ENCODE measurements at regions not wholly inside any gene's neighbourhood (a gene's known extent, or its start where the extent isn't known, plus 50 kb on each side); places are given as distances from the start of the nearest gene placed in this dataset.

- Histone ChIP-seq H3K27me3 (replicated peaks in 1 of 4; ENCODE audit: control insufficient read depth in 3 of 4, extremely low read depth in 1 of 4, insufficient read depth in 3 of 4, low read length in 3 of 4) (no peaks in the 10 kb centered on the region; a peak in 1 of 7 replicates), H3K79me2 (ENCODE audit: control insufficient read depth in 1 of 2, insufficient read depth in 2 of 2, low read length in 2 of 2) (no peaks in the 10 kb centered on the region), H3K4me2 (ENCODE audit: insufficient read depth in 1 of 2, low read depth in 2 of 2, low read length in 2 of 2) (no peak overlapping the region), H2AFZ (ENCODE audit: low read length) (peak overlapping the region; percentile 34; the same call in 1 of the 2 replicates), H3K23ac (ENCODE audit: insufficient read length) (no peak overlapping the region), H3K4ac (replicated peaks; ENCODE audit: insufficient read length, low read depth, low read length) (no peak overlapping the region), H4K20me1 (replicated peaks in 1 of 2; ENCODE audit: control insufficient read depth in 1 of 2, insufficient read depth in 2 of 2, low read length in 2 of 2) (no peaks in the 10 kb centered on the region), H2BK5ac (ENCODE audit: low read depth, low read length) (0 out of 2 replicates have a peak overlapping the region, but pooled peaks have one; percentile 22), H3K14ac (ENCODE audit: insufficient read length) (no peak overlapping the region), H4K5ac (ENCODE audit: insufficient read length, low read depth, low read length) (no peak overlapping the region), H2BK20ac (ENCODE audit: low read length) (no peak overlapping the region), H3K18ac (ENCODE audit: extremely low read depth, low read length) (no peak overlapping the region), H3K9me3 (ENCODE audit: insufficient read depth in 2 of 2, low read depth in 1 of 2, low read length in 1 of 2) (no peaks in the 10 kb centered on the region), H2AK5ac (ENCODE audit: low read depth, low read length) (peak overlapping the region; percentile 77; the same call in 1 of the 2 replicates), H3K36me3 (ENCODE audit: control insufficient read depth in 2 of 4, insufficient read depth in 4 of 4, low read length in 3 of 4) (no peaks in the 10 kb centered on the region), H3K9ac (replicated peaks in 1 of 4; ENCODE audit: extremely low read depth in 1 of 4, low read depth in 3 of 4, low read length in 3 of 4) (no peak overlapping the region), H3K27ac (ENCODE audit: low read depth, low read length) (no peak overlapping the region), H2BK12ac (ENCODE audit: low read depth, low read length) (no peak overlapping the region; the same call in 1 of the 2 replicates), H4K91ac (replicated peaks; ENCODE audit: insufficient read length, low read length) (no peak overlapping the region), H2BK15ac (ENCODE audit: low read length) (no peak overlapping the region), H3K56ac (replicated peaks; ENCODE audit: insufficient read length, low read depth, low read length) (no peak overlapping the region), H3K79me1 (ENCODE audit: low read depth, low read length) (no peaks in the 10 kb centered on the region), H3K4me3 (ENCODE audit: extremely low read depth in 1 of 4, insufficient read depth in 2 of 4, low read depth in 3 of 4, low read length in 4 of 4) (no peak overlapping the region), H4K8ac (ENCODE audit: extremely low read depth, insufficient read depth, low read length) (no peak overlapping the region), H2BK120ac (replicated peaks; ENCODE audit: low read depth, low read length) (no peak overlapping the region), H3K23me2 (ENCODE audit: low read depth, low read length) (peaks cover 3% of the 10 kb centered on the region; the same call in 1 of the 2 replicates), H3K4me1 (replicated peaks in 1 of 4; ENCODE audit: control insufficient read depth in 3 of 4, insufficient read depth in 4 of 4, low read length in 3 of 4) (peaks cover 0 to 2% (median 0%) of the 10 kb centered on the region in 4 experiments; a peak in 1 of 7 replicates)
- ChIA-PET POLR2A (ENCODE audit: partially characterized antibody) (no interaction called here), CTCF (ENCODE audit: partially characterized antibody) (interaction anchor here (0.6 to 2.7 kb wide), 5 partner anchors 14 to 105 kb away, joined by 3 to 10 read pairs (median 7); no protein-coding TSS in a partner anchor)
- no peak for DNase-seq (ENCODE audit: low read depth in 1 of 2, low spot score in 2 of 2)
- FAIRE-seq, result no peak
- WGBS, 2 experiments (ENCODE audit: extremely low coverage in 1 of 2, insufficient coverage in 1 of 2, insufficient read length in 1 of 2, insufficient replicate concordance in 2 of 2, low coverage in 1 of 2, low lambda C conversion rate in 2 of 2, missing lambda C conversion rate in 1 of 2), result 88% methylated on average over 3 of the region's 3 CpGs; no CpG with 5 or more reads in 1 of the 2 experiments
- no peak for TF ChIP-seq POLR2A (IDR thresholded peaks at IDR 0.05; ENCODE audit: control extremely low read depth in 1 of 2, low read depth in 2 of 2, low read length in 2 of 2)
- TF ChIP-seq SIRT6 (IDR thresholded peaks at IDR 0.05; ENCODE audit: low read length), result no peak
- TF ChIP-seq RAD21 (IDR thresholded peaks at IDR 0.05 in 1 of 2, conservative IDR thresholded peaks at IDR 0.05 in 1 of 2; ENCODE audit: low read depth in 2 of 2, low read length in 2 of 2), result no peak
- TF ChIP-seq, protein P1, sequence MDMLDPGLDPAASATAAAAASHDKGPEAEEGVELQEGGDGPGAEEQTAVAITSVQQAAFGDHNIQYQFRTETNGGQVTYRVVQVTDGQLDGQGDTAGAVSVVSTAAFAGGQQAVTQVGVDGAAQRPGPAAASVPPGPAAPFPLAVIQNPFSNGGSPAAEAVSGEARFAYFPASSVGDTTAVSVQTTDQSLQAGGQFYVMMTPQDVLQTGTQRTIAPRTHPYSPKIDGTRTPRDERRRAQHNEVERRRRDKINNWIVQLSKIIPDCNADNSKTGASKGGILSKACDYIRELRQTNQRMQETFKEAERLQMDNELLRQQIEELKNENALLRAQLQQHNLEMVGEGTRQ (IDR thresholded peaks at IDR 0.05; ENCODE audit: low read length), result no peak
- TF ChIP-seq CTBP2 (IDR thresholded peaks at IDR 0.05; ENCODE audit: borderline replicate concordance, insufficient read depth, insufficient read length, low read length), result no peak
- TF ChIP-seq CEBPB (IDR thresholded peaks at IDR 0.05; ENCODE audit: low read depth, low read length), result no peak
- TF ChIP-seq GTF2F1 (IDR thresholded peaks at IDR 0.05; ENCODE audit: borderline replicate concordance, low read depth, low read length), result no peak
- no peak for TF ChIP-seq CHD1 (IDR thresholded peaks at IDR 0.05; ENCODE audit: low read depth, low read length)
These were observed 55.2 kb upstream of the FLT1 start for GRCh38 chr13:28550091-28550490.
